A673 (cell line): ENCODE measurements at regions not wholly inside any gene's neighbourhood (a gene's known extent, or its start where the extent isn't known, plus 50 kb on each side); places are given as distances from the start of the nearest gene placed in this dataset.

Source experiments
- CTCF ChIP-seq: fragments of 300-800, 200-600 bp; sonication (generic); conservative IDR thresholded peaks from 2 replicates; pipeline ENCODE4 v1.5.1; 2017; ENCODE audit warnings: low read depth, mild to moderate bottlenecking, antibody characterized with exemption, low read length, moderate library complexity, mixed read lengths
- EZH2 ChIP-seq: fragments of 200-600 bp; sonication (generic); IDR thresholded peaks from 2 replicates; pipeline ENCODE4 v1.6.1; 2017; ENCODE audit warnings: borderline replicate concordance, low read depth, mild to moderate bottlenecking, mixed read lengths, antibody characterized with exemption, low read length; ENCODE audit not compliant: poor library complexity, severe bottlenecking

GRCh38 chr2:48162742-48163141, 151.7 kb upstream of the FOXN2 start:
- TF ChIP-seq EZH2 (no peak), CTCF (no peak)
